H1 (cell line): ENCODE measurements at regions not wholly inside any gene's neighbourhood (a gene's known extent, or its start where the extent isn't known, plus 50 kb on each side); places are given as distances from the start of the nearest gene placed in this dataset.

Experiments
- CTCF ChIA-PET: fragments of 300-600 bp; sonication (Branson Sonifier 250); formaldehyde crosslinking; loops from one replicate; lab custom pipeline; 2021; ENCODE audit not compliant: partially characterized antibody; lab: Charles Lee
- POLR2A ChIA-PET: fragments of 300-600 bp; sonication (Branson Sonifier 250); formaldehyde crosslinking; loops from one replicate; lab custom pipeline; 2021; ENCODE audit warnings: inconsistent platforms; ENCODE audit not compliant: partially characterized antibody; lab: Charles Lee
- DNase-seq, 2 experiments: peaks; one replicate each; pipeline versions ENCODE4 v3.0.0 to v3.0.0-alpha.2; 2010 to 2022; ENCODE audit warnings: low spot score in 2 of 2, low read depth in 1 of 2, mixed read lengths in 1 of 2
- FAIRE-seq: peaks from 2 replicates; lab custom pipeline; 2011; peaks lifted over from hg19 to GRCh38; lab: Jason Lieb, UNC
- H2AFZ ChIP-seq: 2 replicates; pipeline ENCODE4 v1.8.1; 2012; ENCODE audit warnings: low read length, inconsistent platforms
- H2AK5ac ChIP-seq: 2 replicates; pipeline ENCODE4 v1.6.1; 2013; ENCODE audit warnings: low read depth, low read length
- H2BK120ac ChIP-seq: replicated peaks from 2 replicates; pipeline ENCODE3; 2013; ENCODE audit warnings: low read depth, low read length, inconsistent platforms
- H2BK12ac ChIP-seq: 2 replicates; pipeline ENCODE4 v1.6.1; 2013; ENCODE audit warnings: low read depth, low read length
- H2BK15ac ChIP-seq: 2 replicates; pipeline ENCODE4 v1.6.1; 2013; ENCODE audit warnings: low read length
- H2BK20ac ChIP-seq: 2 replicates; pipeline ENCODE4 v1.6.1; 2013; ENCODE audit warnings: low read length
- H2BK5ac ChIP-seq: 2 replicates; pipeline ENCODE4 v1.6.1; 2013; ENCODE audit warnings: low read depth, low read length
- H3K14ac ChIP-seq: 2 replicates; pipeline ENCODE4 v1.6.1; 2013; ENCODE audit warnings: inconsistent platforms; ENCODE audit not compliant: insufficient read length
- H3K18ac ChIP-seq: 2 replicates; pipeline ENCODE4 v1.6.1; 2013; ENCODE audit warnings: low read length; ENCODE audit errors: extremely low read depth
- H3K23ac ChIP-seq: 2 replicates; pipeline ENCODE4 v1.6.1; 2013; ENCODE audit warnings: inconsistent platforms; ENCODE audit not compliant: insufficient read length
- H3K23me2 ChIP-seq: 2 replicates; pipeline ENCODE4 v1.6.1; 2013; ENCODE audit warnings: low read depth, low read length
- H3K27ac ChIP-seq: 2 replicates; pipeline ENCODE4 v1.6.1; 2011; ENCODE audit warnings: low read depth, low read length, inconsistent platforms
- H3K27me3 ChIP-seq, 4 experiments: replicated peaks in 1 of 4; 1 replicate in 1 of 4; 2 replicates in 3 of 4; pipeline versions ENCODE4 v1.6.1 to v1.8.1; 2011 to 2013; ENCODE audit warnings: low read length in 3 of 4, mild to moderate bottlenecking in 3 of 4, inconsistent platforms in 2 of 4, mixed read lengths in 2 of 4, moderate library complexity in 1 of 4; ENCODE audit not compliant: control insufficient read depth in 3 of 4, insufficient read depth in 3 of 4; ENCODE audit errors: extremely low read depth in 1 of 4
- H3K36me3 ChIP-seq, 4 experiments: 2 replicates each; pipeline versions ENCODE4 v1.6.1 to v1.8.1; 2011 to 2013; ENCODE audit warnings: mild to moderate bottlenecking in 4 of 4, low read length in 3 of 4, moderate library complexity in 2 of 4, control low read depth in 1 of 4, inconsistent platforms in 1 of 4; ENCODE audit not compliant: insufficient read depth in 4 of 4, control insufficient read depth in 2 of 4
- H3K4ac ChIP-seq: replicated peaks from 2 replicates; pipeline ENCODE3; 2013; ENCODE audit warnings: low read length, low read depth, mixed read lengths, inconsistent platforms; ENCODE audit not compliant: insufficient read length
- H3K4me1 ChIP-seq, 4 experiments: replicated peaks in 1 of 4; 1 replicate in 1 of 4; 2 replicates in 3 of 4; pipeline versions ENCODE4 v1.6.1 to v1.8.1; 2011 to 2013; ENCODE audit warnings: low read length in 3 of 4, inconsistent platforms in 2 of 4, mixed read lengths in 1 of 4; ENCODE audit not compliant: insufficient read depth in 4 of 4, control insufficient read depth in 3 of 4
- H3K4me2 ChIP-seq, 2 experiments: 2 replicates each; pipeline versions ENCODE4 v1.6.1 to v1.8.1; 2011 to 2013; ENCODE audit warnings: low read depth in 2 of 2, low read length in 2 of 2, control low read depth in 1 of 2, inconsistent platforms in 1 of 2, mild to moderate bottlenecking in 1 of 2; ENCODE audit not compliant: insufficient read depth in 1 of 2
- H3K4me3 ChIP-seq, 4 experiments: fragments of 200-600, 300-600 bp in 1 of 4; sonication (generic), shearing (Covaris generic), sonication (Bioruptor Twin) in 1 of 4; 2 replicates each; pipeline versions ENCODE4 v1.5.1 to v1.8.1; 2011 to 2016; ENCODE audit warnings: low read length in 4 of 4, low read depth in 3 of 4, control low read depth in 2 of 4, inconsistent platforms in 2 of 4, mild to moderate bottlenecking in 2 of 4, mixed read lengths in 1 of 4, moderate library complexity in 1 of 4; ENCODE audit not compliant: insufficient read depth in 2 of 4; ENCODE audit errors: extremely low read depth in 1 of 4
- H3K56ac ChIP-seq: replicated peaks from 2 replicates; pipeline ENCODE3; 2013; ENCODE audit warnings: low read depth, mild to moderate bottlenecking, mixed read lengths, low read length, inconsistent platforms; ENCODE audit not compliant: insufficient read length
- H3K79me1 ChIP-seq: 2 replicates; pipeline ENCODE4 v1.6.1; 2013; ENCODE audit warnings: low read depth, low read length, control low read depth
- H3K79me2 ChIP-seq, 2 experiments: 2 replicates each; pipeline versions ENCODE4 v1.6.1 to v1.8.1; 2012 to 2013; ENCODE audit warnings: low read length in 2 of 2, mild to moderate bottlenecking in 2 of 2, inconsistent platforms in 1 of 2; ENCODE audit not compliant: insufficient read depth in 2 of 2, control insufficient read depth in 1 of 2
- H3K9ac ChIP-seq, 4 experiments: replicated peaks in 1 of 4; 1 replicate in 1 of 4; 2 replicates in 3 of 4; pipeline versions ENCODE4 v1.6.1 to v1.8.1; 2011 to 2013; ENCODE audit warnings: low read depth in 3 of 4, low read length in 3 of 4, control low read depth in 2 of 4, mild to moderate bottlenecking in 2 of 4, moderate library complexity in 2 of 4, inconsistent platforms in 1 of 4; ENCODE audit errors: extremely low read depth in 1 of 4
- H3K9me3 ChIP-seq, 2 experiments: 2 replicates each; pipeline versions ENCODE4 v1.6.1 to v1.8.1; 2012 to 2013; ENCODE audit warnings: mild to moderate bottlenecking in 2 of 2, moderate library complexity in 2 of 2, control low read depth in 1 of 2, inconsistent platforms in 1 of 2, low read depth in 1 of 2, low read length in 1 of 2, mixed read lengths in 1 of 2; ENCODE audit not compliant: insufficient read depth in 2 of 2
- H4K20me1 ChIP-seq, 2 experiments: replicated peaks in 1 of 2; 2 replicates each; pipeline versions ENCODE3 to v1.8.1; 2011 to 2013; ENCODE audit warnings: inconsistent platforms in 2 of 2, low read length in 2 of 2, mild to moderate bottlenecking in 1 of 2; ENCODE audit not compliant: insufficient read depth in 2 of 2, control insufficient read depth in 1 of 2
- H4K5ac ChIP-seq: 2 replicates; pipeline ENCODE4 v1.6.1; 2013; ENCODE audit warnings: low read length, low read depth, mixed read lengths, inconsistent platforms; ENCODE audit not compliant: insufficient read length
- H4K8ac ChIP-seq: 2 replicates; pipeline ENCODE4 v1.8.0; 2013; ENCODE audit warnings: mild to moderate bottlenecking, moderate library complexity, low read length, inconsistent platforms; ENCODE audit not compliant: insufficient read depth; ENCODE audit errors: extremely low read depth
- H4K91ac ChIP-seq: replicated peaks from 2 replicates; pipeline ENCODE3; 2013; ENCODE audit warnings: low read length, mixed read lengths, inconsistent platforms; ENCODE audit not compliant: insufficient read length
- BRCA1 ChIP-seq: IDR thresholded peaks from 2 replicates; pipeline ENCODE4 v1.6.1; 2012; ENCODE audit warnings: low read depth, low read length, improper control_type of control experiment
- CEBPB ChIP-seq: IDR thresholded peaks from 2 replicates; pipeline ENCODE4 v1.6.1; 2012; ENCODE audit warnings: low read depth, low read length
- CREB1 ChIP-seq: IDR thresholded peaks from 2 replicates; pipeline ENCODE4 v1.6.1; 2012; ENCODE audit warnings: inconsistent platforms
- CTBP2 ChIP-seq: IDR thresholded peaks from 2 replicates; pipeline ENCODE4 v1.7.0; 2011; ENCODE audit warnings: borderline replicate concordance, mild to moderate bottlenecking, moderate library complexity, mixed read lengths, low read length; ENCODE audit not compliant: insufficient read depth, insufficient read length
- CTCF ChIP-seq, 3 experiments: IDR thresholded peaks; 1 replicate in 2 of 3; 2 replicates in 1 of 3; pipeline versions ENCODE4 v1.5.1 to v1.6.1; 2011; ENCODE audit warnings: low read length in 3 of 3, mild to moderate bottlenecking in 3 of 3, inconsistent platforms in 2 of 3, low read depth in 1 of 3, moderate library complexity in 1 of 3; ENCODE audit not compliant: insufficient read depth in 1 of 3; ENCODE audit errors: control extremely low read depth in 1 of 3
- HDAC2 ChIP-seq, 2 experiments: fragments of 300-600 bp in 1 of 2; sonication (generic) in 1 of 2; IDR thresholded peaks; 2 replicates each; pipeline ENCODE4 v1.6.1; 2011 to 2012; ENCODE audit warnings: low read depth in 2 of 2, low read length in 2 of 2, mild to moderate bottlenecking in 2 of 2, moderate library complexity in 2 of 2, borderline replicate concordance in 1 of 2, inconsistent platforms in 1 of 2
- NRF1 ChIP-seq: IDR thresholded peaks from 2 replicates; pipeline ENCODE4 v1.6.1; 2011; ENCODE audit warnings: mild to moderate bottlenecking, low read depth, low read length, improper control_type of control experiment
- PHF8 ChIP-seq: fragments of 200-600 bp; sonication (generic); conservative IDR thresholded peaks from 2 replicates; pipeline ENCODE4 v1.7.1; 2012; ENCODE audit warnings: low read depth, mild to moderate bottlenecking, inconsistent platforms, low read length, moderate library complexity
- RBBP5 ChIP-seq: IDR thresholded peaks from 2 replicates; pipeline ENCODE4 v1.7.1; 2012; ENCODE audit warnings: low read depth, mild to moderate bottlenecking, inconsistent platforms, low read length, moderate library complexity, borderline replicate concordance
- SIX5 ChIP-seq: IDR thresholded peaks from 2 replicates; pipeline ENCODE4 v1.6.1; 2011; ENCODE audit warnings: mild to moderate bottlenecking, low read depth, low read length
- SP4 ChIP-seq: IDR thresholded peaks from 2 replicates; pipeline ENCODE4 v1.6.1; 2012; ENCODE audit warnings: low read length, inconsistent platforms
- YY1 ChIP-seq: IDR thresholded peaks from 2 replicates; pipeline ENCODE4 v1.6.1; 2011; ENCODE audit warnings: low read depth, mild to moderate bottlenecking, low read length
- WGBS, 2 experiments: shearing (Covaris generic) in 1 of 2; methylation state at CpG; one replicate each; pipeline versions ENCODE4 v1.1.6 to v1.1.7; 2013 to 2015; ENCODE audit warnings: low lambda C conversion rate in 2 of 2, mixed read lengths in 2 of 2, inconsistent platforms in 1 of 2, low coverage in 1 of 2, missing lambda C conversion rate in 1 of 2; ENCODE audit not compliant: insufficient replicate concordance in 2 of 2, insufficient coverage in 1 of 2, insufficient read length in 1 of 2; ENCODE audit errors: extremely low coverage in 1 of 2, missing lambda C conversion rate in 1 of 2; 5-methylcytosine and 5-hydroxymethylcytosine counted together

GRCh38 chr14:98312006-98312405 is 960.0 kb downstream of the BCL11B start:
- POLR2A ChIA-PET: no interaction called here
- TF ChIP-seq RBBP5 (no peak), CTCF (IDR thresholded peaks at IDR 0.05; ENCODE audit: control extremely low read depth in 1 of 3, insufficient read depth in 1 of 3, low read depth in 1 of 3, low read length in 3 of 3) (no peak), YY1 (no peak), CTBP2 (no peak), SIX5 (no peak), CEBPB (no peak), SP4 (no peak), PHF8 (no peak), HDAC2 (IDR thresholded peaks at IDR 0.05; ENCODE audit: borderline replicate concordance in 1 of 2, low read depth in 2 of 2, low read length in 2 of 2) (no peak), CREB1 (no peak), BRCA1 (no peak), NRF1 (no peak)
- TF ChIP-seq, all 59 proteins: peak for 0
- H4K20me1 ChIP-seq: no peaks in the 10 kb centered on the region
- H3K9me3 ChIP-seq: no peaks in the 10 kb centered on the region
- H2AK5ac ChIP-seq: no peak overlapping the region
- no peak for DNase-seq
- H3K4me2 ChIP-seq: no peak overlapping the region
- no peak for FAIRE-seq
- H3K27me3 ChIP-seq: no peaks in the 10 kb centered on the region
- no peak overlapping the region for H2BK5ac ChIP-seq
- H2BK12ac ChIP-seq: no peak overlapping the region
- no peak overlapping the region for H3K9ac ChIP-seq
- peaks cover 2% of the 10 kb centered on the region; the same call in 1 of the 2 replicates for H3K23me2 ChIP-seq
- H3K79me2 ChIP-seq: no peaks in the 10 kb centered on the region
- no peaks in the 10 kb centered on the region for H3K79me1 ChIP-seq
- H2BK15ac ChIP-seq: no peak overlapping the region
- no peak overlapping the region for H4K91ac ChIP-seq
- H3K4ac ChIP-seq: no peak overlapping the region
- no peak overlapping the region for H3K4me3 ChIP-seq
- no peak overlapping the region for H3K56ac ChIP-seq
- no peak overlapping the region for H3K27ac ChIP-seq
- CTCF ChIA-PET: no interaction called here
- H3K4me1 ChIP-seq: no peaks in the 10 kb centered on the region
- no peaks in the 10 kb centered on the region for H3K36me3 ChIP-seq
- H3K14ac ChIP-seq: no peak overlapping the region
- H3K23ac ChIP-seq: no peak overlapping the region
- 88% methylated on average over 1 of the region's 1 CpG; no CpG with 5 or more reads in 1 of the 2 experiments for WGBS, 2 experiments
- H2BK20ac ChIP-seq: no peak overlapping the region
- H4K8ac ChIP-seq: no peak overlapping the region
- H4K5ac ChIP-seq: no peak overlapping the region
- H2AFZ ChIP-seq: no peak overlapping the region
- H3K18ac ChIP-seq: no peak overlapping the region
- no peak overlapping the region for H2BK120ac ChIP-seq
